ENCODE measurements at regions not wholly inside any gene's neighbourhood (a gene's known extent, or its start where the extent isn't known, plus 50 kb on each side); places are given as distances from the start of the nearest gene placed in this dataset.

- no peak for TF ChIP-seq FOXA3 (CRISPR knock-in tag; IDR thresholded peaks at IDR 0.05)
- TF ChIP-seq E2F5 (CRISPR knock-in tag; conservative IDR thresholded peaks at IDR 0.05), result no peak
- TF ChIP-seq ZNF20 (CRISPR knock-in tag; IDR thresholded peaks at IDR 0.05), result no peak
- TF ChIP-seq ETS1 (CRISPR knock-in tag; IDR thresholded peaks at IDR 0.05), result no peak
- no peak for TF ChIP-seq TERF1 (CRISPR knock-in tag; IDR thresholded peaks at IDR 0.05)
Measured at GRCh38 chr2:18719978-18720775, 130.8 kb upstream of the NT5C1B start (continued).

- no peaks in the 10 kb centered on the region for H3K79me2 ChIP-seq (ENCODE audit: insufficient read depth, low read length)
- CTCF ChIA-PET (ENCODE audit: low intra/inter-chr PET ratio, low total read pairs), result no interaction called here
- H4K20me1 ChIP-seq (ENCODE audit: insufficient read depth, low read length), result no peaks in the 10 kb centered on the region
- no peak overlapping the region for H2AFZ ChIP-seq (ENCODE audit: low read length)
- no peak overlapping the region for H3K4me2 ChIP-seq (ENCODE audit: low read depth, low read length)
- H3K36me3 ChIP-seq (replicated peaks in 1 of 2; ENCODE audit: control insufficient read depth in 1 of 2, insufficient read depth in 2 of 2, low read length in 2 of 2), result no peaks in the 10 kb centered on the region
- 4% methylated on average over 1 of the region's 1 CpG for WGBS (ENCODE audit: low lambda C conversion rate)
- POLR2A ChIA-PET, result no interaction called here
- no peak for ATAC-seq
- in situ Hi-C loops (cut with HindIII; ENCODE audit: extremely low pct_ligation_motif_present, low pct_unique_long_range_greater_than_20kb) (no loop called here), intact Hi-C loops (cut with micrococcal nuclease; ENCODE audit: unreplicated experiment) (no loop called here)
- no TSS peak for BruUV-seq (replicated peaks)
- DNase-seq (ENCODE audit: low spot score), result no peak
- no peak overlapping the region for H3K27ac ChIP-seq (ENCODE audit: extremely low read length, insufficient read depth, low read length)
- H3K4me1 ChIP-seq (ENCODE audit: insufficient read depth, low read length), result no peaks in the 10 kb centered on the region
- H3K4me3 ChIP-seq (replicated peaks in 1 of 3; ENCODE audit: insufficient read depth in 1 of 3, low read depth in 2 of 3, low read length in 3 of 3), result no peak overlapping the region
- H3K9me3 ChIP-seq (ENCODE audit: low read length), result peaks cover 5% of the 10 kb centered on the region
- no peaks in the 10 kb centered on the region for H3K27me3 ChIP-seq (ENCODE audit: control insufficient read depth in 1 of 2, insufficient read depth in 2 of 2, low read length in 2 of 2)
- FAIRE-seq, result no peak
- no peak overlapping the region for H3K9ac ChIP-seq (ENCODE audit: insufficient read depth, low read depth, low read length)
- TF ChIP-seq ZBTB4 (CRISPR knock-in tag; IDR thresholded peaks at IDR 0.05; ENCODE audit: borderline replicate concordance) (no peak), ZNF207 (IDR thresholded peaks at IDR 0.05; ENCODE audit: borderline replicate concordance) (no peak), ATF5 (CRISPR knock-in tag; IDR thresholded peaks at IDR 0.05; ENCODE audit: low read depth) (no peak), ZBTB10 (CRISPR knock-in tag; IDR thresholded peaks at IDR 0.05; ENCODE audit: borderline replicate concordance) (no peak), THAP11 (CRISPR knock-in tag; IDR thresholded peaks at IDR 0.05) (no peak)
Measured at GRCh38 chr2:18708203-18708715, 118.9 kb upstream of the NT5C1B start.
